Suprapubic skin (tissue), 4 donors: ENCODE measurements at regions not wholly inside any gene's neighbourhood (a gene's known extent, or its start where the extent isn't known, plus 50 kb on each side); places are given as distances from the start of the nearest gene placed in this dataset.

Source experiments
- DNase-seq, 2 donors: peaks; one replicate each; pipeline ENCODE4 v3.0.0-alpha.2; 2019; ENCODE audit warnings: low spot score in 2 of 2
- H3K27ac ChIP-seq: fragments of 200-600 bp; sonication (generic); one replicate; pipeline ENCODE4 v1.5.1; 2019
- H3K27me3 ChIP-seq: fragments of 200-600 bp; sonication (generic); one replicate; pipeline ENCODE4 v1.5.1; 2019
- H3K36me3 ChIP-seq: fragments of 200-600 bp; sonication (generic); one replicate; pipeline ENCODE4 v1.5.1; 2019
- H3K4me1 ChIP-seq: fragments of 200-600 bp; sonication (generic); one replicate; pipeline ENCODE4 v1.5.1; 2019
- H3K4me3 ChIP-seq: fragments of 200-600 bp; sonication (generic); one replicate; pipeline ENCODE4 v1.5.1; 2019; ENCODE audit warnings: mild to moderate bottlenecking
- H3K9me3 ChIP-seq: fragments of 200-600 bp; sonication (generic); one replicate; pipeline ENCODE4 v1.5.1; 2019
- EP300 ChIP-seq: sonication (generic); formaldehyde crosslinking; IDR thresholded peaks from one replicate; pipeline ENCODE4 v1.6.1; 2017; ENCODE audit warnings: antibody characterized with exemption
- POLR2A ChIP-seq, 2 donors: fragments of 450-650 bp; IDR thresholded peaks; one replicate each; pipeline ENCODE4 v1.6.1; 2017; ENCODE audit warnings: antibody characterized with exemption in 2 of 2, mild to moderate bottlenecking in 2 of 2, moderate library complexity in 2 of 2
- POLR2AphosphoS5 ChIP-seq, 3 donors: sonication (generic); formaldehyde crosslinking; IDR thresholded peaks; one replicate each; pipeline ENCODE4 v1.6.1; 2017; ENCODE audit warnings: antibody characterized with exemption in 3 of 3
- WGBS: methylation state at CpG from one replicate; pipeline ENCODE4 v1.1.5; 2018; 5-methylcytosine and 5-hydroxymethylcytosine counted together
- TF ChIP-seq, protein P1 (sequence below), 2 donors: fragments of 200-600 bp in 1 of 2; fragments of 450-650 bp in 1 of 2; sonication (generic) in 1 of 2; IDR thresholded peaks; one replicate each; pipeline ENCODE4 v1.5.1; 2016 to 2019; ENCODE audit warnings: antibody characterized with exemption in 2 of 2, mild to moderate bottlenecking in 1 of 2, moderate library complexity in 1 of 2

DNA sequence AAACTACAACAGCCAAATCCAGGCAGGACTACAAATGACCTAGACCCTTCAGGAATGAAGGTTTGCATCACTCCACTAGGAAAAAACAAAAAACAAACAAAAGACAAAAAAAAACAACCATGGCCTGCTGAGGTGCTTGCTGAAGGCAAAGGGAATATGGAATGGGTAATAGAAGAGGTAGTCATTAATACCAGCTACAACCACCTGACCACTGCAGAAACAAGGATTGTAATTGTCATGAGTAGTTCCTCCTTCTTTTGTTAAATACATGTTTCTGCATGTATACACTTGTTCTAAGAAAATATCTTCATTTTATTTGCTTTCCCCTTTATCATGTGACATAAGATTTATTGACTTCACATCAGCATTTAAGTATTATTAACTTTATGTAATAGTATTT, 409.8 kb upstream of the GRID2 start:
- Histone ChIP-seq H3K9me3 (no peaks in the 10 kb centered on the region), H3K36me3 (no peaks in the 10 kb centered on the region), H3K27ac (no peak overlapping the region), H3K4me1 (no peaks in the 10 kb centered on the region), H3K4me3 (no peak overlapping the region), H3K27me3 (no peaks in the 10 kb centered on the region)
- DNase-seq: no peak
- TF ChIP-seq EP300 (no peak), POLR2AphosphoS5 (IDR thresholded peaks at IDR 0.05) (no peak)
- TF ChIP-seq, protein P1, sequence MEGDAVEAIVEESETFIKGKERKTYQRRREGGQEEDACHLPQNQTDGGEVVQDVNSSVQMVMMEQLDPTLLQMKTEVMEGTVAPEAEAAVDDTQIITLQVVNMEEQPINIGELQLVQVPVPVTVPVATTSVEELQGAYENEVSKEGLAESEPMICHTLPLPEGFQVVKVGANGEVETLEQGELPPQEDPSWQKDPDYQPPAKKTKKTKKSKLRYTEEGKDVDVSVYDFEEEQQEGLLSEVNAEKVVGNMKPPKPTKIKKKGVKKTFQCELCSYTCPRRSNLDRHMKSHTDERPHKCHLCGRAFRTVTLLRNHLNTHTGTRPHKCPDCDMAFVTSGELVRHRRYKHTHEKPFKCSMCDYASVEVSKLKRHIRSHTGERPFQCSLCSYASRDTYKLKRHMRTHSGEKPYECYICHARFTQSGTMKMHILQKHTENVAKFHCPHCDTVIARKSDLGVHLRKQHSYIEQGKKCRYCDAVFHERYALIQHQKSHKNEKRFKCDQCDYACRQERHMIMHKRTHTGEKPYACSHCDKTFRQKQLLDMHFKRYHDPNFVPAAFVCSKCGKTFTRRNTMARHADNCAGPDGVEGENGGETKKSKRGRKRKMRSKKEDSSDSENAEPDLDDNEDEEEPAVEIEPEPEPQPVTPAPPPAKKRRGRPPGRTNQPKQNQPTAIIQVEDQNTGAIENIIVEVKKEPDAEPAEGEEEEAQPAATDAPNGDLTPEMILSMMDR (IDR thresholded peaks at IDR 0.05): no peak

DNA sequence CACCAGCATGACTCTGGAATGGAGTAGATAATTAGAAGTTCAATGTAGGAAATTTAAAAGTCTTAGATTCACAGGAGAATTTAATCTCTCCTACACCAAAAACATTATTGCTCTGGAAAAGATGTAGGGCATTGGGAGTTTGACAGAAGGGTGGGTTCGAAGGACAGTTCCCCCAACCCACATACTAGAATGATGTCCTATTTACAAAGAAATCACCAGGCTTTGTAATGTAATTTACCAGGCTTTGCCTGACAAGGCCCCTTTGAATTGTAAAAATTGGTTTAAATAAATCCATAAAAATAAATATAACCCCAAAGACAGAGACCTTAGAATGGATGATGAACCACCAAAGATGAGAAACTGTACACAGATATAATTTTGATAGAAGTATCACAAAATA, 399.2 kb upstream of the GRID2 start:
- DNase-seq: no peak
- Histone ChIP-seq H3K27me3 (no peaks in the 10 kb centered on the region), H3K27ac (no peak overlapping the region), H3K36me3 (no peaks in the 10 kb centered on the region), H3K9me3 (no peaks in the 10 kb centered on the region), H3K4me1 (no peaks in the 10 kb centered on the region), H3K4me3 (no peak overlapping the region)
- TF ChIP-seq, protein P1 (IDR thresholded peaks at IDR 0.05): no peak
- TF ChIP-seq POLR2AphosphoS5 (IDR thresholded peaks at IDR 0.05) (no peak), EP300 (no peak), POLR2A (IDR thresholded peaks at IDR 0.05) (no peak)
- whole genome bisulfite sequencing: 48% methylated on average over 1 of the region's 1 CpG

DNA sequence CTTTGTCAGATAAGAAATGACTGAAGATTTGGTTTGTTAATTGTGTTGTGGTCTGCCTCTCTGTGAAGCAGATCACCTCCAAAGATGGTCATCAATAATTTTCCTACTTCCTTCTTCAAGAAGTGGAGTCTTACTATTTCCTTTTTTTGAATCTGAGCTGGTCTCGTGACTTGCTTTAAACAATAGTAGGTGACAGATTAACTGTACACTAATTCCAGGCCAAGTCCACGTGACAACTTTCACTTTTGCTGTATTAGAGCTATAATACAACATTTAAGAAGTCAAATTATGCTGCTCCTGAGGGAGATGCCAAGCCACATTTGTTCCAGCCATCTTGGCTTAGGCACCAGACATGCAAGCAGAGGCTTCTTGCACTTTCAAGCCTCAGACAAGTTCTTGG, 393.8 kb upstream of the GRID2 start:
- Histone ChIP-seq H3K9me3 (no peaks in the 10 kb centered on the region), H3K27me3 (no peaks in the 10 kb centered on the region), H3K4me1 (no peaks in the 10 kb centered on the region), H3K27ac (no peak overlapping the region), H3K36me3 (no peaks in the 10 kb centered on the region), H3K4me3 (no peak overlapping the region)
- DNase-seq: no peak
- WGBS: 53% methylated on average over 2 of the region's 2 CpGs
- TF ChIP-seq POLR2AphosphoS5 (IDR thresholded peaks at IDR 0.05): no peak
- TF ChIP-seq POLR2A (IDR thresholded peaks at IDR 0.05): no peak
- no peak for TF ChIP-seq EP300
- TF ChIP-seq, protein P1 (IDR thresholded peaks at IDR 0.05): no peak

DNA sequence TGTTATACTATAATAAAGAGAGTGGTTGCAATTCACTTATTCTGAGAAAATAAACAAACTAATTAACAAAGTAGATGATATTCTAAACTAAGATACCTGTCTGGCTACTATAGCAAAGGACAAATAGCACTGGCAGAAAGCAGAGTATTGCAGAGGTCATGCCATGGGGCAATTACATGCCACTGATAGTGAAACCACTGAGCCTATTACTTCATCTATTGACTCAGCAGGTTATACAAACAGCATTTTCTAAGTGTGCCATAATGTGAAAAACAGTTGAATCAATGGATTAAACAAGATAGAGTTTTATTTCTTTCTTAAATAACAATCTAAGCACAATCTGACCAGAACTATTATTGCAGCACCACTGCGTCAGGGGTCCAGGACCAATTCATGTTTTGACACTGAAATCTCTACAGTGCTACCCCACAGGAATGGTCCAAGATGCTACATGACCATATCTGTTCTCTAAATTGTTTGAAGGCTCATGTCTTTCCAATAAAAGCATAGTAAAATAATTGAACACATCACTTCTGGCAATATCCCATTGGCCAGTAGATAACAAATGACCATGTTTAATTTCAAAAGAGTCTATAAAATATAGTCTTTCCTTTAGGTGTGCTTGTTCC, 389.5 kb upstream of the GRID2 start:
- no peaks in the 10 kb centered on the region for H3K4me1 ChIP-seq
- H3K4me3 ChIP-seq: no peak overlapping the region
- no peak overlapping the region for H3K27ac ChIP-seq
- H3K36me3 ChIP-seq: no peaks in the 10 kb centered on the region
- TF ChIP-seq, protein P1 (IDR thresholded peaks at IDR 0.05): no peak
- H3K9me3 ChIP-seq: no peaks in the 10 kb centered on the region
- H3K27me3 ChIP-seq: no peaks in the 10 kb centered on the region
- no peak for DNase-seq
- 95% methylated on average over 1 of the region's 1 CpG for WGBS

DNA sequence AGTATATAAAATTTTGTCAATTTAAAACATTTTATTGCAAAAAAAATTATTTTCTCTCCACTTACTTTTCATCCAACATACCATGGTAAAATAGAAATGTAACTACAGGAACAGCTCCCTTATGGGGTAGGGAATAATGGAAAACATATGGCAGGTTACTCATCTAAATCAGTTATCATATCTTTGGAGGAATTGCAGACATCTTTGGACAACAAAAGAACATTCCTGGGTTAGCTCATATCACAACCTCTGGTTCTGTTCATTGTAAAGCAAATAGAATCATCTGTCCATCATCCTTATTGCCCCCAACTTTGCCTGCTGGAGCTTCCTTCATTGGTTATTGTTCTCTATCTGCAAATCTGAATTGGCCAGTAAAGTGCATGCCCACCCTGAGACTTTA, 387.5 kb upstream of the GRID2 start:
- Histone ChIP-seq H3K27ac (no peak overlapping the region), H3K4me3 (no peak overlapping the region), H3K4me1 (no peaks in the 10 kb centered on the region), H3K27me3 (no peaks in the 10 kb centered on the region), H3K36me3 (no peaks in the 10 kb centered on the region), H3K9me3 (no peaks in the 10 kb centered on the region)
- no peak for DNase-seq
- TF ChIP-seq EP300 (no peak), POLR2A (IDR thresholded peaks at IDR 0.05) (no peak), POLR2AphosphoS5 (IDR thresholded peaks at IDR 0.05) (no peak)
- TF ChIP-seq, protein P1 (IDR thresholded peaks at IDR 0.05): no peak
